Heart right ventricle (tissue), 16 donors: ENCODE measurements at regions not wholly inside any gene's neighbourhood (a gene's known extent, or its start where the extent isn't known, plus 50 kb on each side); places are given as distances from the start of the nearest gene placed in this dataset.
A peak's percentile ranks its signal among the peaks of the same experiment; 100 is the strongest.
"Not testable (repeated sequence)": the region's sequence is repeated elsewhere in the genome, so short reads cannot be mapped to it uniquely, and the experiment has no call there.

Source experiments
- ATAC-seq, 8 donors: fragments of 200-7000 bp; cut with Tn5 transposase; one replicate each; pipeline ENCODE4 v1.9.1; 2020; ENCODE audit warnings: mild to moderate bottlenecking in 8 of 8, moderate library complexity in 8 of 8, moderate number of reproducible peaks in 1 of 8
- DNase-seq, 2 donors: peaks; one replicate each; pipeline ENCODE4 v3.0.0-alpha.2; 2020
- H3K27ac ChIP-seq, 10 donors: fragments of 200-600 bp; sonication (generic) in 2 of 10; one replicate each; pipeline versions ENCODE4 v1.5.0 to v1.8.0; 2020 to 2022; ENCODE audit warnings: mild to moderate bottlenecking in 3 of 10
- H3K27me3 ChIP-seq, 7 donors: fragments of 200-600 bp; one replicate each; pipeline ENCODE4 v1.8.0; 2021 to 2022; ENCODE audit warnings: mild to moderate bottlenecking in 2 of 7
- H3K36me3 ChIP-seq, 9 donors: fragments of 200-600 bp; sonication (generic) in 1 of 9; one replicate each; pipeline versions ENCODE4 v1.5.0 to v1.8.0; 2020 to 2022; ENCODE audit warnings: mild to moderate bottlenecking in 2 of 9
- H3K4me1 ChIP-seq, 9 donors: fragments of 200-600 bp; sonication (generic) in 1 of 9; one replicate each; pipeline versions ENCODE4 v1.5.0 to v1.8.0; 2020 to 2022; ENCODE audit warnings: mild to moderate bottlenecking in 4 of 9
- H3K4me3 ChIP-seq, 10 donors: fragments of 200-600 bp; sonication (generic) in 2 of 10; one replicate each; pipeline versions ENCODE4 v1.5.0 to v1.8.0; 2020 to 2022; ENCODE audit warnings: mild to moderate bottlenecking in 7 of 10, moderate library complexity in 2 of 10
- H3K9me3 ChIP-seq, 11 donors: fragments of 200-600 bp in 10 of 11; sonication (generic) in 2 of 11; one replicate each; pipeline versions ENCODE4 v1.5.0 to v1.8.0; 2013 to 2022; ENCODE audit warnings: mild to moderate bottlenecking in 2 of 11, control low read depth in 1 of 11, moderate library complexity in 1 of 11
- CTCF ChIP-seq, 9 donors: fragments of 200-600 bp; sonication (generic) in 2 of 9; IDR thresholded peaks; one replicate each; pipeline versions ENCODE4 v1.5.0 to v1.8.0; 2021 to 2022; ENCODE audit warnings: antibody characterized with exemption in 9 of 9, mild to moderate bottlenecking in 5 of 9, moderate library complexity in 1 of 9
- WGBS, 2 donors: extraction: QIAGEN DNeasy Blood & Tissue Kit; methylation state at CpG; one replicate each; pipeline ENCODE4 v1.1.7; 2013; ENCODE audit warnings: inconsistent platforms in 1 of 2; 5-methylcytosine and 5-hydroxymethylcytosine counted together
- intact Hi-C, 10 donors: fragments of 100-400 bp; cut with DNase I; formaldehyde crosslinking; loops; one replicate each; pipeline versions ENCODE4 v1.11.1 to v1.14.2; 2022
- donor health status: Arrhythmogenic right ventricular cardiomyopathy.
- donor health status: ischemic (EF 13 %, LVEDD 7.1; RV severe dilation, severe dysfunction).
- donor health status: healthy with polysubstance abuse.
- donor health status: DM: no; HTN: yes; CAD: no.
- donor health status: DM: no; HTN: no; CAD: no.
- donor health status: ischemic (EF 25% LVEDD 6.9; RV normal size, moderate dysfunction).
- donor health status: ischemic (EF 25% LVEDD 5.7; RV mildly dilated, moderate dysfunction).
- donor health status: healthy.
- donor health status: DM: yes; HTN: yes; CAD: no.
- donor health status: Ischemic cardiomyopathy.
- donor health status: ischemic (EF 35%, LVEDD 5.7; RV mildly dilated, moderate dysfunction).
- donor health status: nonischemic (EF 11% LVEDD 7.7; RV severe dilation, severe dysfunction).
- donor health status: DM: yes; HTN: yes; CAD: no.
- donor health status: PGD.
- donor health status: ischemic (EF 29% LVEDD 5.4; RV normal size, mild dysfunction).
- donor health status: nonischemic (EF 23%, LVEDD 6.1; RV moderate dilation, normal function).

- TF ChIP-seq CTCF (IDR thresholded peaks at IDR 0.05), result no peak
- Histone ChIP-seq H3K4me3 (no peak overlapping the region), H3K4me1 (peaks cover 0 to 16% (median 8%) of the 10 kb centered on the region in 9 donors), H3K36me3 (no peaks in the 10 kb centered on the region), H3K27ac (no peak overlapping the region), H3K9me3 (no peaks in the 10 kb centered on the region), H3K27me3 (no peaks in the 10 kb centered on the region)
- no peak for ATAC-seq
- no peak for DNase-seq
- 84 to 86% methylated on average over 3 of the region's 3 CpGs for WGBS, 2 donors
- intact Hi-C loops, result no loop called here
These were observed 133.2 kb upstream of the KRR1 start for GRCh38 chr12:75644472-75645072.

- WGBS, 2 donors, result 83 to 85% methylated on average over 5 of the region's 5 CpGs
- H3K27me3 ChIP-seq, H3K9me3 ChIP-seq, H3K27ac ChIP-seq, H3K36me3 ChIP-seq, intact Hi-C loops, ATAC-seq, DNase-seq, H3K4me3 ChIP-seq: not testable (repeated sequence)
- H3K4me1 ChIP-seq, result peaks cover 0 to 16% (median 8%) of the 10 kb centered on the region in 9 donors
These were observed 131.7 kb upstream of the KRR1 start for GRCh38 chr12:75643119-75643518.

GRCh38 chr12:75642226-75642625 is 130.8 kb upstream of the KRR1 start:
- ATAC-seq (no peak), DNase-seq (no peak)
- no peak for TF ChIP-seq CTCF (IDR thresholded peaks at IDR 0.05)
- Histone ChIP-seq H3K27me3 (no peaks in the 10 kb centered on the region), H3K9me3 (no peaks in the 10 kb centered on the region), H3K4me1 (peaks cover 0 to 16% (median 8%) of the 10 kb centered on the region in 9 donors), H3K4me3 (no peak overlapping the region), H3K36me3 (no peaks in the 10 kb centered on the region), H3K27ac (no peak overlapping the region)
- 48 to 67% methylated on average over 1 of the region's 1 CpG for WGBS, 2 donors
- intact Hi-C loops, result no loop called here

DNA sequence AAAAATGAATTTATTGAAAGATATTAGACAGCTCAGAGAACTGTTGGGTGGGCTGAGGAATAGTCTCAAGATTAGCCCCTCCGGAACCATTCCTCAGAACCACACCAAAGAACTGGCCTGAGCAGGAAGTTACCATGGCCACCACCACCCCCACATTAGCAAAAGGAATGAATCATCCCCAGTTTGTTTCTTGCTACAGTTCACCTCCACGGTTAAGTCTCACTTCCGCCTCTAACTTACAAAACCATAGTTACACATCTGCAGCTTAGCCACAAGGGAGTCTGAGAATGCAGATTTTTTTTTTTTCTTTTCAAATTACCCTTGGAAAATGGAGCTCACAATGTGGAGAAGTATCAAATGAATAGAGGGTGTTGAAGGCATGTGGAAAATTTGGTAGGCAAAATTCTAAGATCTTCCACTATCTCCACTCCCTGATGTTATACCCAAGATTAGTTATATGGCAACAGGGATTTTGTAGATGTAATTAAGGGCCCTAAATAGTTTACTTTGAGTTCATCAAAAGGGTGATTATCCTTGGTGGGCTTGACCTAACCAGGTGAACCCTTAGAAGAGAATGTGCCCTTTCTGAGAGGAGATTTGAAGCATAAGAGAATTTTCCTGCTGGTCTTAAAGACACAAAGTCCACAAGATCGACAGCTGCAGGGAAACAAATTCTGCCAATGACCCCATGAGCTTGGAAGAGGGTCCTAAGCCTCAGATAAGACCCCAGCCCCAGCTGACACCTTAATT is 129.8 kb upstream of the KRR1 start:
- H3K4me3 ChIP-seq, result no peak overlapping the region
- H3K4me1 ChIP-seq, result peaks cover 0 to 16% (median 3%) of the 10 kb centered on the region in 9 donors
- intact Hi-C loops, result no loop called here
- no peaks in the 10 kb centered on the region for H3K9me3 ChIP-seq
- H3K27me3 ChIP-seq, result no peaks in the 10 kb centered on the region
- ATAC-seq, result peak in 5 of 8 donors; percentile 49 to 84 (median 58)
- no peak for DNase-seq
- no peaks in the 10 kb centered on the region for H3K36me3 ChIP-seq
- peak overlapping the region in 4 of 10 donors; percentile 8 to 61 (median 31) for H3K27ac ChIP-seq
- WGBS, 2 donors, result 74 to 81% methylated on average over 4 of the region's 4 CpGs
- TF ChIP-seq CTCF (IDR thresholded peaks at IDR 0.05), result no peak

- DNase-seq (no peak), ATAC-seq (no peak)
- TF ChIP-seq CTCF (IDR thresholded peaks at IDR 0.05), result no peak
- Histone ChIP-seq H3K36me3 (no peaks in the 10 kb centered on the region), H3K4me3 (no peak overlapping the region), H3K4me1 (peaks cover 0 to 16% (median 5%) of the 10 kb centered on the region in 9 donors), H3K27me3 (no peaks in the 10 kb centered on the region), H3K27ac (no peak overlapping the region), H3K9me3 (no peaks in the 10 kb centered on the region)
- WGBS, 2 donors, result 96 to 98% methylated on average over 7 of the region's 7 CpGs
- intact Hi-C loops, result no loop called here
These were observed 127.4 kb upstream of the KRR1 start for GRCh38 chr12:75638792-75639191.
